Endodermal cell (in vitro differentiated cells): ENCODE measurements at regions not wholly inside any gene's neighbourhood (a gene's known extent, or its start where the extent isn't known, plus 50 kb on each side); places are given as distances from the start of the nearest gene placed in this dataset.

Experiments used
- DNase-seq: peaks from one replicate; pipeline ENCODE4 v3.0.0-alpha.2; 2017
- H3K27ac ChIP-seq: 2 replicates; pipeline ENCODE4 v1.5.1; 2013; ENCODE audit warnings: mild to moderate bottlenecking, low read depth, low read length, moderate library complexity
- H3K27me3 ChIP-seq: 2 replicates; pipeline ENCODE4 v1.6.1; 2013; ENCODE audit warnings: mild to moderate bottlenecking, low read length, moderate library complexity; ENCODE audit not compliant: insufficient read depth, control insufficient read depth, poor library complexity, severe bottlenecking
- H3K36me3 ChIP-seq: 2 replicates; pipeline ENCODE4 v1.7.0; 2013; ENCODE audit warnings: mild to moderate bottlenecking, low read length, moderate library complexity; ENCODE audit not compliant: control insufficient read depth, insufficient read depth
- H3K4me1 ChIP-seq: one replicate; pipeline ENCODE4 v1.7.0; 2013; ENCODE audit warnings: low read length; ENCODE audit not compliant: control insufficient read depth, insufficient read depth
- H3K4me3 ChIP-seq: 2 replicates; pipeline ENCODE4 v1.5.1; 2013; ENCODE audit warnings: mild to moderate bottlenecking, low read length, moderate library complexity
- H3K9ac ChIP-seq: 2 replicates; pipeline ENCODE4 v1.6.1; 2013; ENCODE audit warnings: mild to moderate bottlenecking, low read length, moderate library complexity; ENCODE audit not compliant: poor library complexity, severe bottlenecking; ENCODE audit errors: extremely low read depth
- H3K9me3 ChIP-seq: 2 replicates; pipeline ENCODE4 v1.6.1; 2013; ENCODE audit warnings: mild to moderate bottlenecking, low read length, moderate library complexity; ENCODE audit not compliant: control insufficient read depth
- H3K27ac Mint-ChIP-seq: 2 replicates; pipeline ENCODE4 v1.8.0; 2020; ENCODE audit warnings: mixed read lengths
- H3K27me3 Mint-ChIP-seq: 2 replicates; pipeline ENCODE4 v1.8.0; 2021; ENCODE audit warnings: mild to moderate bottlenecking, mixed read lengths; ENCODE audit not compliant: insufficient read depth
- H3K36me3 Mint-ChIP-seq: 2 replicates; pipeline ENCODE4 v1.8.0; 2020; ENCODE audit warnings: low read depth, mixed read lengths
- H3K4me1 Mint-ChIP-seq: 2 replicates; pipeline ENCODE4 v1.8.0; 2020; ENCODE audit warnings: mixed read lengths
- H3K4me3 Mint-ChIP-seq: 2 replicates; pipeline ENCODE4 v1.8.0; 2020; ENCODE audit warnings: mild to moderate bottlenecking, moderate library complexity, mixed read lengths
- H3K9me3 Mint-ChIP-seq: 2 replicates; pipeline ENCODE4 v1.8.0; 2020; ENCODE audit warnings: mild to moderate bottlenecking, mixed read lengths
- WGBS, 2 experiments: methylation state at CpG; one replicate each; pipeline versions ENCODE4 v1.1.5 to v1.1.7; 2013; ENCODE audit warnings: missing lambda C conversion rate in 2 of 2, mixed read lengths in 1 of 2; ENCODE audit not compliant: insufficient coverage in 1 of 2, insufficient read length in 1 of 2; 5-methylcytosine and 5-hydroxymethylcytosine counted together
- TF ChIP-seq, protein P1 (sequence below): fragments of 200-600 bp; sonication (generic); conservative IDR thresholded peaks from 2 replicates; pipeline ENCODE4 v1.5.0; 2021; ENCODE audit warnings: antibody characterized with exemption, mild to moderate bottlenecking

DNA sequence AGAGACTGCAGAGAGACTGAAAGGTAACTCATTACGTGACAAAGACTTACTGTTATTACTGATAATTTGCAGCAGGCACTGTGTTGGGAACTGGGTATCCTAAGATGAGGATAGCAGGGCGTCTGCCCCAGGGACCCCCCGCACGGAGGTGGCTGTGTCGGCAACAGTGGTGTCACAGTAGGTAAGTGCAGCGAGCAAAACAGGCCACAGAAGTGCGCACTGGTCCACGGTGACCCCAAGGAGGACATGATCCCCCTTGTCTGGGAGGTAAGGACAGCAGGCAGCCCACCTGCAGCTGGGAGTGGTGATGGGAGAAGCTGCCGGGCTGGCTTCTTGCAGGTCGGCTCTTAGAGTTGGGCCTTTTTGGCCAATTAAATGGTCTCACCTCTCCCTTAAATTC lies 82.9 kb downstream of the FAM43A start:
- peak overlapping the region; percentile 64 for H3K4me3 Mint-ChIP-seq
- H3K27ac Mint-ChIP-seq, result no peak overlapping the region
- Histone ChIP-seq H3K4me1 (no peaks in the 10 kb centered on the region), H3K27me3 (no peaks in the 10 kb centered on the region), H3K36me3 (no peaks in the 10 kb centered on the region), H3K27ac (no peak overlapping the region), H3K9me3 (no peaks in the 10 kb centered on the region), H3K9ac (no peak overlapping the region), H3K4me3 (no peak overlapping the region)
- H3K27me3 Mint-ChIP-seq, result peaks cover 46% of the 10 kb centered on the region
- 88 to 90% methylated on average over 10 of the region's 10 CpGs for WGBS, 2 experiments
- H3K9me3 Mint-ChIP-seq, result no peaks in the 10 kb centered on the region
- DNase-seq, result no peak
- peaks cover 8% of the 10 kb centered on the region for H3K4me1 Mint-ChIP-seq
- H3K36me3 Mint-ChIP-seq, result no peaks in the 10 kb centered on the region
- TF ChIP-seq, protein P1, sequence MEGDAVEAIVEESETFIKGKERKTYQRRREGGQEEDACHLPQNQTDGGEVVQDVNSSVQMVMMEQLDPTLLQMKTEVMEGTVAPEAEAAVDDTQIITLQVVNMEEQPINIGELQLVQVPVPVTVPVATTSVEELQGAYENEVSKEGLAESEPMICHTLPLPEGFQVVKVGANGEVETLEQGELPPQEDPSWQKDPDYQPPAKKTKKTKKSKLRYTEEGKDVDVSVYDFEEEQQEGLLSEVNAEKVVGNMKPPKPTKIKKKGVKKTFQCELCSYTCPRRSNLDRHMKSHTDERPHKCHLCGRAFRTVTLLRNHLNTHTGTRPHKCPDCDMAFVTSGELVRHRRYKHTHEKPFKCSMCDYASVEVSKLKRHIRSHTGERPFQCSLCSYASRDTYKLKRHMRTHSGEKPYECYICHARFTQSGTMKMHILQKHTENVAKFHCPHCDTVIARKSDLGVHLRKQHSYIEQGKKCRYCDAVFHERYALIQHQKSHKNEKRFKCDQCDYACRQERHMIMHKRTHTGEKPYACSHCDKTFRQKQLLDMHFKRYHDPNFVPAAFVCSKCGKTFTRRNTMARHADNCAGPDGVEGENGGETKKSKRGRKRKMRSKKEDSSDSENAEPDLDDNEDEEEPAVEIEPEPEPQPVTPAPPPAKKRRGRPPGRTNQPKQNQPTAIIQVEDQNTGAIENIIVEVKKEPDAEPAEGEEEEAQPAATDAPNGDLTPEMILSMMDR, result no peak

DNA sequence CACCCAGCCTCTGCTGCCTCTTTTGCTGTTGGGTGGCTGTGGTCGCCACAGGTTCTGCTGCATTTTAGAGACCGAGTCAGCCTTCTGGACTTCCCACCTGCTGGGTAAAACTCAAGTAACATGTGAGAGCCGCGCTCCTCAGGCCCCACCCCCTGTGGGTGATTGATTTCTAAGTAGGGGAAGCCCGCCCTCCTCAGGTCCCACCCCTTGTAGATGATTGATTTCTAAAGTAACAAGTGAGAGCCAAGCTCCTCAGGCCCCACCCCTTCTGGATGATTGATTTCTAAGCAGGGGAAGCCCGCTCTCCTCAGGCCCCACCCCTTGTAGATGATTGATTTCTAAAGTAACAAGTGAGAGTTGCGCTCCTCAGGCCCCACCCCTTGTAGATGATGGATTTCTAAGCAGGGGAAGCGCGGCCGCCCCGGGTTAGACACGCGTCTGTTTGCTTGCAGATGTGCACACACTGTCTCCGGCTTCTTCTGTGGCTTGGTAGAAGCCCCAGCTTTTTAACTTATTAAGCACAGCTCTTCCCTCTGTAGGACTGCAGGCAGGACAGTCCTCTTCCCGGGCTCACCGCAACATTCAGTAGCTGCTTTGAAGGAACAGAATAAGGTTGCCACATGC lies 83.4 kb downstream of the FAM43A start:
- Histone ChIP-seq H3K4me1 (no peaks in the 10 kb centered on the region), H3K27me3 (no peaks in the 10 kb centered on the region), H3K4me3 (peak overlapping the region; percentile 83), H3K36me3 (no peaks in the 10 kb centered on the region), H3K27ac (no peak overlapping the region), H3K9ac (no peak overlapping the region), H3K9me3 (no peaks in the 10 kb centered on the region)
- peak overlapping the region; percentile 64 for H3K4me3 Mint-ChIP-seq
- H3K9me3 Mint-ChIP-seq, result no peaks in the 10 kb centered on the region
- DNase-seq, result peak; percentile 98
- H3K27me3 Mint-ChIP-seq, result peaks cover 46% of the 10 kb centered on the region
- H3K36me3 Mint-ChIP-seq, result no peaks in the 10 kb centered on the region
- H3K27ac Mint-ChIP-seq, result no peak overlapping the region
- peaks cover 8% of the 10 kb centered on the region for H3K4me1 Mint-ChIP-seq
- 4 to 20% methylated on average over 9 to 16 of the region's 16 CpGs for WGBS, 2 experiments
- TF ChIP-seq, protein P1, result no peak

DNA sequence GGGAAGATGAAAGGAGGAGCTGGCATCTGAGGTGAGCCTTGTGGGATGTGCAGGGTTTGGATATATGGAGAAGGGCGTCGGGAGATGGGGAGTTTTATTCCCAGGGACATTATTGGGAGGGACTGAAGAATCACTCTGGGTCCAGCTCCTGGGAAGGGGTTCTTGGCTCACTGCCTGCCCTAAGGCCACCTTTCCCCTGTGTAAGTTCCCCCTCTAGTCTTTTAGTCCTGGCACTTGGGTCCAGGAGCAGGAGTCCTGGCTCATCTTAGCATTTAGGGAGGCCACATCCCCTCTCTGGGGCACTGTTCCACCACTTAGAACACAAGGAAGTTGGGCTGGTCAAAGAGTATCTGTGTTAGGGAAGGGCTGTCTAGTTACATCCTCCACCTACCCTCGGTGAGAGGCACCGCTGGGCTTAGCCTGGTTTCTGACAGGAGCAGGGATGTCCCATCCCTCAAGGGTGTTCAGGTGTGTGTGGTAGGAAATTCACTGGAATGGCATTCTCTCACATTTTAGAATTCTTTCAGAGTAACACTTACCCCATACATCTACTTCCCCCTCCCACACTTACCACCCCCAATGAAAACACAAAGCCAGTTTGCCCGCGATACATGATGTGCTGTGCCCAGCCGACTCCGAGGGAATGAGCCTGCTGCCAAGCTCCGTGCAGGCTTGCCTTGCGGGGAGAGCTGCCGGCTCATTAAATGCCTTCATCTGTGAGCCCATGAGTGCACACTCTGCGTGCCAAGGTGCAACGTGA lies 86.7 kb downstream of the FAM43A start:
- Mint-ChIP-seq H3K27ac (no peak overlapping the region), H3K27me3 (peaks cover 52% of the 10 kb centered on the region), H3K4me3 (no peak overlapping the region), H3K4me1 (peaks cover 8% of the 10 kb centered on the region), H3K9me3 (no peaks in the 10 kb centered on the region), H3K36me3 (no peaks in the 10 kb centered on the region)
- Histone ChIP-seq H3K4me1 (no peaks in the 10 kb centered on the region), H3K9ac (no peak overlapping the region), H3K36me3 (no peaks in the 10 kb centered on the region), H3K27ac (no peak overlapping the region), H3K9me3 (no peaks in the 10 kb centered on the region), H3K4me3 (no peak overlapping the region), H3K27me3 (no peaks in the 10 kb centered on the region)
- TF ChIP-seq, protein P1, result no peak
- DNase-seq, result peak; percentile 26
- WGBS, 2 experiments, result 94 to 97% methylated on average over 7 to 13 of the region's 13 CpGs
